Pancreas (tissue), 10 donors: ENCODE measurements at regions not wholly inside any gene's neighbourhood (a gene's known extent, or its start where the extent isn't known, plus 50 kb on each side); places are given as distances from the start of the nearest gene placed in this dataset.
"Not testable (repeated sequence)": the region's sequence is repeated elsewhere in the genome, so short reads cannot be mapped to it uniquely, and the experiment has no call there.

ENCODE experiments used
- ATAC-seq, 4 donors: fragments of 200-7000 bp; cut with Tn5 transposase; one replicate each; pipeline versions ENCODE4 v1.8.0 to v1.9.1; 2020; ENCODE audit warnings: mild to moderate bottlenecking in 4 of 4, moderate library complexity in 4 of 4
- DNase-seq, 6 donors: peaks; one replicate each; pipeline ENCODE4 v3.0.0-alpha.2; 2020
- FAIRE-seq: peaks from 2 replicates; lab custom pipeline; 2012; peaks lifted over from hg19 to GRCh38; lab: Jason Lieb, UNC
- H3K27ac ChIP-seq, 4 donors: fragments of 200-600 bp; sonication (generic); 1 replicate in 3 of 4; 2 replicates in 1 of 4; pipeline versions ENCODE4 v1.5.0 to v1.8.0; 2020
- H3K27me3 ChIP-seq, 4 donors: fragments of 200-600 bp; one replicate each; pipeline ENCODE4 v1.8.0; 2021
- H3K36me3 ChIP-seq, 3 donors: fragments of 200-600 bp; sonication (generic) in 1 of 3; one replicate each; pipeline versions ENCODE4 v1.5.0 to v1.8.0; 2020 to 2021
- H3K4me1 ChIP-seq, 3 donors: fragments of 200-600 bp; one replicate each; pipeline ENCODE4 v1.8.0; 2021
- H3K4me3 ChIP-seq, 4 donors: fragments of 200-600 bp; sonication (generic) in 2 of 4; one replicate each; pipeline versions ENCODE4 v1.5.0 to v1.8.0; 2020 to 2021
- H3K9me3 ChIP-seq, 4 donors: fragments of 200-600 bp; one replicate each; pipeline ENCODE4 v1.8.0; 2021
- WGBS, 2 donors: extraction: QIAGEN DNeasy Blood & Tissue Kit; methylation state at CpG; one replicate each; pipeline ENCODE4 v1.1.7; 2013; 5-methylcytosine and 5-hydroxymethylcytosine counted together
- intact Hi-C, 3 donors: fragments of 100-400 bp; cut with DNase I; formaldehyde crosslinking; loops; one replicate each; pipeline versions ENCODE4 v1.11.1 to v1.14.2; 2022
- TF ChIP-seq, protein P1 (sequence below), 4 donors: fragments of 200-600 bp; sonication (generic) in 3 of 4; IDR thresholded peaks; one replicate each; pipeline versions ENCODE4 v1.5.0 to v1.8.0; 2021; ENCODE audit warnings: antibody characterized with exemption in 4 of 4
- donor health status: healthy with polysubstance abuse.
- donor health status: DM: no; HTN: no; CAD: no; lungs with moderate emphysema.
- donor health status: DM: no; HTN: no; CAD: no.
- donor health status: control.
- donor health status: control.
- donor health status: Bipolar disorder and iron deficiency.
- donor health status: DM: yes; HTN: yes; CAD: no.
- donor health status: DM: no; HTN: no; CAD: no.
- donor health status: DM: no; HTN: no; CAD: no.
- donor health status: DM: yes; HTN: yes; CAD: no.

DNA sequence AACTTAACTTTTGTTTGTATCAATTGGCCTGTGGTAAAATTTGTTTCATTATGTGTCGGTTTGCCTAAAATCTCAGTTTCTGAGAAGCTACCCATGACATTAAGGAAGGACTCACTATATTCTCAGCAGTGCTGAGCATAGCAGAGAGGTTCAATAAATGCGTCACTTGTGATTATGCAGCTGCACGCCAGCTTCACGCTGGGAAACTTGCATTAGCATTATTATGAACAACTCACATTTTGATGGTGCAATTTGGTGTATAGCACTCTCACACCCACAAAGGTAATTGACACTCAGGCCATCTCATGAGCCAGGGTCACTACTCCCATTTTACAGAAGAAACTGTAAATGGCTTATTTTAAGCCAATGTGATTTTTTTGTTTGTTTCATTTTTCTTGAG lies 80.6 kb upstream of the SALL1 start:
- TF ChIP-seq, protein P1, sequence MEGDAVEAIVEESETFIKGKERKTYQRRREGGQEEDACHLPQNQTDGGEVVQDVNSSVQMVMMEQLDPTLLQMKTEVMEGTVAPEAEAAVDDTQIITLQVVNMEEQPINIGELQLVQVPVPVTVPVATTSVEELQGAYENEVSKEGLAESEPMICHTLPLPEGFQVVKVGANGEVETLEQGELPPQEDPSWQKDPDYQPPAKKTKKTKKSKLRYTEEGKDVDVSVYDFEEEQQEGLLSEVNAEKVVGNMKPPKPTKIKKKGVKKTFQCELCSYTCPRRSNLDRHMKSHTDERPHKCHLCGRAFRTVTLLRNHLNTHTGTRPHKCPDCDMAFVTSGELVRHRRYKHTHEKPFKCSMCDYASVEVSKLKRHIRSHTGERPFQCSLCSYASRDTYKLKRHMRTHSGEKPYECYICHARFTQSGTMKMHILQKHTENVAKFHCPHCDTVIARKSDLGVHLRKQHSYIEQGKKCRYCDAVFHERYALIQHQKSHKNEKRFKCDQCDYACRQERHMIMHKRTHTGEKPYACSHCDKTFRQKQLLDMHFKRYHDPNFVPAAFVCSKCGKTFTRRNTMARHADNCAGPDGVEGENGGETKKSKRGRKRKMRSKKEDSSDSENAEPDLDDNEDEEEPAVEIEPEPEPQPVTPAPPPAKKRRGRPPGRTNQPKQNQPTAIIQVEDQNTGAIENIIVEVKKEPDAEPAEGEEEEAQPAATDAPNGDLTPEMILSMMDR (IDR thresholded peaks at IDR 0.05) = no peak
- no peak overlapping the region for H3K4me3 ChIP-seq
- H3K36me3 ChIP-seq = no peaks in the 10 kb centered on the region
- H3K4me1 ChIP-seq = no peaks in the 10 kb centered on the region
- ATAC-seq = no peak
- no peak for FAIRE-seq
- WGBS, 2 donors = 66 to 73% methylated on average over 4 of the region's 4 CpGs
- DNase-seq = no peak
- H3K27me3 ChIP-seq = peaks cover 0 to 6% (median 0%) of the 10 kb centered on the region in 4 donors
- H3K9me3 ChIP-seq = no peaks in the 10 kb centered on the region
- intact Hi-C loops = no loop called here
- H3K27ac ChIP-seq = no peak overlapping the region

DNA sequence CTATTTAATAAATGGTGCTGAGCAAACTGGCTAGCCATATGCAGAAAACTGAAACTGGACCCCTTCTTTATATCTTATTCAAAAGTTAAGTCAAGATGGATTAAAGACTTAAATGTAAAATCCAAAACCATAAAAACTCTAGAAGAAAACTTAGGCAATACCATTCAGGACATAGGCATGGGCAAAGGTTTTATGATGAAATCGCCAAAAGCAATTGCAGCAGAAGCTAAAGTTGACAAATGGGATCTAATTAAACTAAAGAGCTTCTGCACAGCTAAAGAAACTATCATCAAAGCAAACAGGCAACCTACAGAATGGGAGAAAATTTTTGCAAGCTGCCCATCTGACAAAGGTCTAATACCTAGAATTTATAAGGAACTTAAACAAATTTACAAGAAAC lies 79.0 kb upstream of the SALL1 start:
- H3K27me3 ChIP-seq, H3K36me3 ChIP-seq, ATAC-seq, DNase-seq, H3K4me1 ChIP-seq, H3K27ac ChIP-seq, H3K4me3 ChIP-seq, intact Hi-C loops, H3K9me3 ChIP-seq, FAIRE-seq: not testable (repeated sequence)
- WGBS, 2 donors = 62 to 73% methylated on average over 1 of the region's 1 CpG

DNA sequence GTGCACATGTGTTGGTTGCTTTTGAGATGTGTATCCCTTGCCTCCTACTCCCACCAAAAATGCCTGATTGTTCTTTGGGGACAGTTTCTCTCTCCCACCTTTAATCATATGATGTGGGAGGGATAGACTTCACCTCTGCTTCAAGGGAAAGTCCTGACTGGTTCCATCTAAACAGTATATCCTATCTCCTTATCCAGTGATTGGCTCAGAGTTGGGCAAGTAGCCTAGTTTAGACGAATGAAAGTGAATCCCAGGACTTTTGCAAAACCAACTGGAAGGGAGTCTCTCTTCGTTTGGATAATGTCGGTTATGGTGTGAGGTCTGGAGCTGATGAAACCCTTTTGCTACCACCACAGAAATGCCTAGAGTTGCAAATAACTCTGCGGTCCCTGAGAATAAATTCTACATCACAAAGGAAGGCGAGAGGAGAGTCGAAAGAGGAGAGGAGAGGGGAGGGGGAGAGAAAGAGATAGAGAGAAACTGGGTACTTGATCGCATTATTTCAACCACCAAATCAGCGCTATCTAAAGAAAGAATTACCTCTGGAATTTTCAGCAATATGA lies 77.1 kb upstream of the SALL1 start:
- Histone ChIP-seq H3K4me1 (no peaks in the 10 kb centered on the region), H3K27me3 (peaks cover 0 to 6% (median 0%) of the 10 kb centered on the region in 4 donors), H3K9me3 (no peaks in the 10 kb centered on the region), H3K4me3 (no peak overlapping the region), H3K27ac (no peak overlapping the region), H3K36me3 (no peaks in the 10 kb centered on the region)
- intact Hi-C loops = no loop called here
- 68% methylated on average over 8 of the region's 8 CpGs for WGBS, 2 donors
- TF ChIP-seq, protein P1 (IDR thresholded peaks at IDR 0.05) = no peak
- FAIRE-seq (no peak), DNase-seq (no peak), ATAC-seq (no peak)

DNA sequence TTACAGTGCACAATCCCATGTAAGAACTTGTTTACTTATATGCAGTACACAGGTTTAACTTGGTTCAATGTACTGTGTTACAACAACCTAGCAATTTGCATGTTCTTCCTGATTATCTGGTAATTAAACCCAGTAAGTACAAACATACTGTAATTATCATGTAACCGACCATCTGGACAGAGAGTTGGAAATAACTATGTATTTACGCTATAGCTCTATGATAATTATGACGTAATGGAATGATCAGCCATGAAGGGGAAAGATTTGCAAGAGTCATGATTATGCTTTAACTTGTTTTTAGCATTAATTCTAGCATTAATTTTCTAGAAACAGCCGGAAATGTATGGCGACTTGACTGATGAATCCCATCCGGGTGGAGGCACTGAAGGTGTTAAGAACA lies 74.8 kb upstream of the SALL1 start:
- 62 to 66% methylated on average over 6 of the region's 6 CpGs for WGBS, 2 donors

DNA sequence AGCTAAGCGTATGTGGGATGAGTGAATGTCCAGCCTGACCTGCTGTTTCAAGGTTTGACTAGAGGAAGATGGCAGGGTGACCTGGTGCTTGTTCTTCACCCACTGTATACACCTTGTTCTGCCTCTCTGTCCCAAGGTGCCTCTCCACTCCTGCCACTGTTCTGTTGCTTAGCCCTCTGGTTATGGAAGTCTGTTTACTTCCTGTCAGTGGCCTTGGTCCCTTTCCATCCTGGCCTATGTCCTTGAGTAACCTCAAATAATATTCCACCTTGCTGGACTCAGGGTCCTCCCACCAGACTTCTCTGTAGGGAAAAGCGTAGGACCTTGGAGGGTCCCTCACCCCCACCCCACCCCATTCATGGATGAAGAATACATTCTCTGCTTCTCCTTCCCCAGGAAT lies 73.2 kb upstream of the SALL1 start:
- WGBS, 2 donors = 84 to 86% methylated on average over 2 of the region's 2 CpGs

More for the DNA sequence above, 74.8 kb upstream of the SALL1 start:
- no peaks in the 10 kb centered on the region for H3K4me1 ChIP-seq
- no peaks in the 10 kb centered on the region for H3K36me3 ChIP-seq
- ATAC-seq (no peak), DNase-seq (no peak), FAIRE-seq (no peak)
- intact Hi-C loops = no loop called here
- peaks cover 0 to 6% (median 0%) of the 10 kb centered on the region in 4 donors for H3K27me3 ChIP-seq
- no peak overlapping the region for H3K27ac ChIP-seq
- no peaks in the 10 kb centered on the region for H3K9me3 ChIP-seq
- TF ChIP-seq, protein P1 (IDR thresholded peaks at IDR 0.05) = no peak
- no peak overlapping the region for H3K4me3 ChIP-seq

More for the DNA sequence above, 73.2 kb upstream of the SALL1 start:
- FAIRE-seq (no peak), DNase-seq (no peak), ATAC-seq (no peak)
- Histone ChIP-seq H3K36me3 (no peaks in the 10 kb centered on the region), H3K27ac (no peak overlapping the region), H3K9me3 (no peaks in the 10 kb centered on the region), H3K4me3 (no peak overlapping the region), H3K27me3 (peaks cover 0 to 4% (median 0%) of the 10 kb centered on the region in 4 donors), H3K4me1 (no peaks in the 10 kb centered on the region)
- TF ChIP-seq, protein P1 (IDR thresholded peaks at IDR 0.05) = no peak
- intact Hi-C loops = no loop called here
